GM20000 (cell line): ENCODE measurements at regions not wholly inside any gene's neighbourhood (a gene's known extent, or its start where the extent isn't known, plus 50 kb on each side); places are given as distances from the start of the nearest gene placed in this dataset.
"Not testable (repeated sequence)": the region's sequence is repeated elsewhere in the genome, so short reads cannot be mapped to it uniquely, and the experiment has no call there.

Experiments
- DNase-seq: peaks from one replicate; pipeline ENCODE4 v3.0.0; 2012; ENCODE audit warnings: low spot score
- TF ChIP-seq, protein P1 (sequence below): IDR thresholded peaks from 2 replicates; pipeline ENCODE4 v1.5.1; 2012; ENCODE audit warnings: mild to moderate bottlenecking, control low read depth; ENCODE audit errors: extremely low read depth, missing control alignments

DNA sequence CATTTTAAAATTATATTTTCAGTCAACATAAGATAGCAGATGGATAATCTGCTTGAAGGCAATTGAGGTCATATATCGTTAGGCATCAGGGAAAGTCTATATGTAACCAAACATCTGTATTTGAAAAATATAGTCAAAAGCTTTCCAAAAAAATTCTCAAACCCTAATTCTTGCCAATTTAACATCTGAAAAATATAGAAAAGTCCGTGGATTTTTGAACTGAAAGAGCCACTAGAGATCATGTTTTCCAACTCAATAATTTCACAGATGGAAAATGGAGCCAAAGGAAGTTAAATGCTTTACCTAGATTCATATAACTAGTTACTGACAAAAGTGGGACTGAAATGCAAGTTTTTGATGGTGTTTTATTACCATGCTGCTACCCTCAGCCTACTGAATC lies 185.1 kb upstream of the ZNF804A start:
- DNase-seq, result no peak
- TF ChIP-seq, protein P1, sequence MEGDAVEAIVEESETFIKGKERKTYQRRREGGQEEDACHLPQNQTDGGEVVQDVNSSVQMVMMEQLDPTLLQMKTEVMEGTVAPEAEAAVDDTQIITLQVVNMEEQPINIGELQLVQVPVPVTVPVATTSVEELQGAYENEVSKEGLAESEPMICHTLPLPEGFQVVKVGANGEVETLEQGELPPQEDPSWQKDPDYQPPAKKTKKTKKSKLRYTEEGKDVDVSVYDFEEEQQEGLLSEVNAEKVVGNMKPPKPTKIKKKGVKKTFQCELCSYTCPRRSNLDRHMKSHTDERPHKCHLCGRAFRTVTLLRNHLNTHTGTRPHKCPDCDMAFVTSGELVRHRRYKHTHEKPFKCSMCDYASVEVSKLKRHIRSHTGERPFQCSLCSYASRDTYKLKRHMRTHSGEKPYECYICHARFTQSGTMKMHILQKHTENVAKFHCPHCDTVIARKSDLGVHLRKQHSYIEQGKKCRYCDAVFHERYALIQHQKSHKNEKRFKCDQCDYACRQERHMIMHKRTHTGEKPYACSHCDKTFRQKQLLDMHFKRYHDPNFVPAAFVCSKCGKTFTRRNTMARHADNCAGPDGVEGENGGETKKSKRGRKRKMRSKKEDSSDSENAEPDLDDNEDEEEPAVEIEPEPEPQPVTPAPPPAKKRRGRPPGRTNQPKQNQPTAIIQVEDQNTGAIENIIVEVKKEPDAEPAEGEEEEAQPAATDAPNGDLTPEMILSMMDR, result no peak

DNA sequence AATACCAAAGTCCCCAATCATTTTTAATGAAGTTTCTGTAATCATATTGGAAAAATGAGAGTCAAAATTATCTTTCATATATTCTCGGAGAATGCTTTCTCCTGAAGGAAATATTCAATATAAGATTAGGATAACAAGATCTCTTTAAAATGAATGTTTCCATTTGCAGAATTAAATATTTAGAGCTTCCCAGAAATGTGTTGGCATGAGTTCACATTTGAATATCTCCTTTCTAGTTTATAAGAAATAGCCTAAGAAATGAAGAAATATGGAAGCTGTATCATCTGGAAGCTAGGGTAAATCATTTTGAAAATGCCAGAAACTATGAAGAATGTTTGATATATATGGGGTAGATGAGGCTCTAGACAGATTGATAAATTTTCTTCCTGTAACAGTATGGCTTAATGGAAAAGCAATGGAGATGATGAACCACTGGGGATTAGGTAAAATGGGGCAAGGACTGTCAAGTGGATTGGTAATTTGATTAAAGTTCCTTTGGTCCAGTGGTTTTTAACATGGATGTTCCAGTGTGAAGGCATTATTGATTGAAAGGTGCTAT lies 184.6 kb upstream of the ZNF804A start:
- DNase-seq, result no peak
- TF ChIP-seq, protein P1, result no peak

DNA sequence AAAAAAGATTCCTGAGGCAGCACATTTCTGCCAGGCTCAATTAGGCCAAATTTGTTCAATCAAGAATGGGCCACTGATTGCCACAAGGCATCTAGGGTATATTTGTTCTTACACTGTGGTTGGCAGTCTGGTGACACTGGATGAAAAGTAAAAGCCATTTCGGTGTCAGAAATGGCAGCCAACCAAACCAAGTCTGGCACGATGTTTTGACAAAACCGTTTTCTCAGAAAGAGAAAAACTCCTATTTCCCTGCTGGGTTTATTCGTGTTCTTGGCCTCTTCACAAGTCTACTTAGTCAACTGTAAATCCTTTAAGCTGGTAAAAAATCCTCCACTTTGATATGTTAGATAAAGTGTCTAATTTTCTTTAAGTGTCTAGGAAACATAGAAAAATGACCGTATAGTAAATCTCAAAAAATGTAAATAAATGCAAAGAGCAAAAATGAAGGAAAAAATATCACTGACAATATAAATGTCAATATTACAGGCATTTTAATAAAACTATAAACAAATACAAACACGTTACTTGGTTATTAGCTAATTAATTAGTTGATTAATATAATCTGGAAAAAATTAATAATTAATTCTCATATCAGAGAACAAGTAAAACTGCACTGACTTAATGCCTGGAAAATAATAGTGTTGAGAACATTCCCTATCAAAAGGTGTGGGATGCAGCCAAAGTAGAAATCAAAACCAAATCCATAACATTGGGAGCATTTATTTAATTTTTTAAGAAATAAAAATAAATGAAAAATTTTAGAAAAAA lies 182.0 kb upstream of the ZNF804A start:
- no peak for DNase-seq

DNA sequence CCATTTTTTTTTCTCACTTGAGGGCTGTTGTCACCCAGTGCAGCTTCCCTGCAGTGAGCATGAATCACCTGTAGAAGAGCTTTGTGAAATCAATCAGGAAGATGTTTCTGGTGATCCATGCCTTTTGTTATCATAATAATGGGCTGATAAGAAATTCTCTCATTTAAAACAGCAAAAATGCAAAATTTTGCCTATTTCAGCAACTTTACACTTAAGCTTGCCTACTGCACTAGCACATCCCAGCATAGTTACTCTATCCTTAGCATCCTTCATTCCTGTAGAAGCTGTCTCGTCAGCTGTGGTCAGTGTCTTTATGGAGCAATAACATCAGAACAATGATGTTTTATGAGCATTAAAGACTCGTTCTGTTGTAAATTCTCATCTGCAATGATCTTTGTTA lies 178.6 kb upstream of the ZNF804A start:
- no peak for DNase-seq
- TF ChIP-seq, protein P1, result no peak

More for the DNA sequence above, 182.0 kb upstream of the ZNF804A start:
- TF ChIP-seq, protein P1, result no peak

DNA sequence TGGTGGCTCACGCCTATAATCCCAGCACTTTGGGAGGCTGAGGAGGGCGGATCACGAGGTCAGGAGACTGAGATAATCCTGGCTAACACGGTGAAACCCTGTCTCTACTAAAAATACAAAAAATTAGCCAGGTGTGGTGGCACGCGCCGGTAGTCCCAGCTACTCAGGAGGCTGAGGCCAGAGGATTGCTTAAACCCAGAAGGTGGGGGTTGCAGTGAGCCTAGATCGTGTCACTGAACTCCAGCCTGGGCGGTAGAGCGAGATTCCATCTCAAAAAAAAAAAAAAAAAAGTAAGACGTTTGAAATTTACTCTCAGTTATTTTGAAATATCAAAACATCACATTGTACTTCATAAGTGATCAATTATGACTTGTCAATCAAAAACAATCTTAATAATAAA lies 176.9 kb upstream of the ZNF804A start:
- not testable (repeated sequence) for DNase-seq

DNA sequence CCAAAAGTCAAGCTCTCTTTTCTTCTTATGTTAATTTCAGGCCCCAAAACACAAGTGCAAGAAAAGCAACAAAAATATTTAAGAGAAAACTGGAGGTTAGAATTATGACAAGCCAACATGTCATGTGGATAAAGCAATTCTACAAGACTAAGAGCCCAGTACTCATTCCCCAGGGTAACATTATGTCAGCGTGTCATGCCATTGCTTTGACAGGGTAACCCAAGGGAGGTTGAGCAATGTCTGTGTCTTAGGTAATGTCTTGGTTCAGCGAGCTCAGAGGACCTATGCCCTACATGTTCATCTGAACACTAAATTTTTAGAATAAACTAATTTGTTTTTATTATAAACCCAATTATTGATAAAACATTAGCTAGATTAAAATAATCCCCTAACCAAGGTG lies 173.2 kb upstream of the ZNF804A start:
- TF ChIP-seq, protein P1, result no peak
- no peak for DNase-seq

DNA sequence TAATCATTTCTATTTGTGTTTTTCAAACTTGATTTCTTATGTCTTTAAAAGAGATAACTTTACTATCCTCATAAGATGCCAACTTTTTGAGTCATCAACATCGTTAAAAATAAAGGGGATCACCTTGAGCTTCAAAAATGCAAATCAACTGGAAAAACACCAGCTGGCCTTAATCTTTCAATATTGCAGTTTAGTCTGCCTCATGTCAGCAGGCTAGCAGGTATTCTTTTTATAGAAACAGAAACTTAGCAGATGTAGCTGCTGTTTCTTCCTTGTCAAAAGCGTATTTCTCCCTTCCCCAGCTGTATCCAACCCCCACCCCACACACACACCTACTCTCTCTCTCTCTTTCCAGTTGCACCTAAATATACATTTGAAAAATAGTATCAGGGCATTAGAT lies 154.1 kb upstream of the ZNF804A start:
- TF ChIP-seq, protein P1, result no peak
- peak; percentile 14 for DNase-seq
